ENCODE measurements at regions not wholly inside any gene's neighbourhood (a gene's known extent, or its start where the extent isn't known, plus 50 kb on each side); places are given as distances from the start of the nearest gene placed in this dataset.

DNA sequence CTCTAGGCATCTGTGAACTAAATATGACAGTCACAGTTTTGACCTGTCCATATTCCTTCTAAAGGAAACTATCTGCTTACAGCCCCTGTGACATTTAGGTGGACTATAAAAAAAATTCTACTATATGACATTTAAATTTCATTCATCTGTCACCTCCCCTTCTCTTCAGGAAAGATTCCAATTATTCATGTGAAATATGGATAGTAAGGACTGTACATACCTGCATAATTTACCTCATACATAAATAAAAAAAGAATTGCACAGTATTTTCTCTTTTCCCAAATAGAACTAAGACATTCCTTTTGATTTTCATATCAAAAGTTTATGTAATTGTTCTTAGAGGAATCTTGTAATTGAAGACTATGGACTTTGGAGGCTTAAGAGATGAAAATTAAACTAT, 192.3 kb upstream of the GRIN3A start:
- TF ChIP-seq TAF1 (IDR thresholded peaks at IDR 0.05; ENCODE audit: low read depth, low read length) (no peak), POLR2A (IDR thresholded peaks at IDR 0.05; ENCODE audit: low read depth, low read length) (no peak)

Data from GM12891 (cell line).